22Rv1 (cell line): ENCODE measurements at regions not wholly inside any gene's neighbourhood (a gene's known extent, or its start where the extent isn't known, plus 50 kb on each side); places are given as distances from the start of the nearest gene placed in this dataset.

ENCODE experiments used
- H3K27ac ChIP-seq: fragments of 450-650 bp; 2 replicates; pipeline ENCODE4 v1.5.1; 2017
- ZFX ChIP-seq: fragments of 450-650 bp; IDR thresholded peaks from 2 replicates; pipeline ENCODE4 v1.6.1; 2017; ENCODE audit warnings: antibody characterized with exemption, borderline replicate concordance
- TF ChIP-seq, protein P1 (sequence below): fragments of 450-650 bp; IDR thresholded peaks from 2 replicates; pipeline ENCODE4 v1.5.1; 2017; ENCODE audit warnings: mild to moderate bottlenecking

DNA sequence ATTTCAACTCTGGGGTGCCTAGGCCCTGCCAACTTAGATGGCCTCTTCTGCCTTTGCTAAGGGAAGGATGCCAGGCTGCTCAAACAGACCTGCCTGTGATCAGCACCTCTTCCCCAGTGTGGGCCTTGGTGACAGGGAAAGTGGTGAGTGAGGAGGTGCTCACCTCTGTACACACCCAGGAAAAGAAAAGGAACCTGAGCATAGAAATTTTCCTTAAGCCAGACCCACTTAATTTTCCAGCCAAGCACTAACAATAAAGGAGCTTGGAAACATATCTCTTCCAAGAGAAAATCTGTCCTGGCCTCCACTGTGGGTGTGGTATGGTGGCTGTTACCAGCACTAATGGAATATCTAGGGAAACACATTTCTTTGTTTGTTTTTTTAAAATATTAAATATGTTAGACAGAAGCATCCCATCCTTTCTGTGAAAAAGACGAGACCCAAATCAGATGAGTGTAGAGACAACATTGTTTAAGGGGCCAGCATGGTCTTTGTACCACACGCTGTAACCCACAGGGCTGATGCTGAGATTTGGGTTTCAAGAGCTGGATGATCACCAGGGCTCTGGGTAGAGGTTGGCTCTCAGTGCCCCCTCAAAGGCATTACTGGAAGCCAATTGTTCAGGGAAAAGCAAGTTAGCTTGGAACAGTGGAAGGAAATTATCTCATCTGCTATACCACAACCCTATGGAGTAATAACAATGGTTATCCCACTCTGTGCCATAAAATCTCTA, 472.2 kb downstream of the INSC start:
- H3K27ac ChIP-seq = no peak overlapping the region
- TF ChIP-seq ZFX = no peak
- TF ChIP-seq, protein P1, sequence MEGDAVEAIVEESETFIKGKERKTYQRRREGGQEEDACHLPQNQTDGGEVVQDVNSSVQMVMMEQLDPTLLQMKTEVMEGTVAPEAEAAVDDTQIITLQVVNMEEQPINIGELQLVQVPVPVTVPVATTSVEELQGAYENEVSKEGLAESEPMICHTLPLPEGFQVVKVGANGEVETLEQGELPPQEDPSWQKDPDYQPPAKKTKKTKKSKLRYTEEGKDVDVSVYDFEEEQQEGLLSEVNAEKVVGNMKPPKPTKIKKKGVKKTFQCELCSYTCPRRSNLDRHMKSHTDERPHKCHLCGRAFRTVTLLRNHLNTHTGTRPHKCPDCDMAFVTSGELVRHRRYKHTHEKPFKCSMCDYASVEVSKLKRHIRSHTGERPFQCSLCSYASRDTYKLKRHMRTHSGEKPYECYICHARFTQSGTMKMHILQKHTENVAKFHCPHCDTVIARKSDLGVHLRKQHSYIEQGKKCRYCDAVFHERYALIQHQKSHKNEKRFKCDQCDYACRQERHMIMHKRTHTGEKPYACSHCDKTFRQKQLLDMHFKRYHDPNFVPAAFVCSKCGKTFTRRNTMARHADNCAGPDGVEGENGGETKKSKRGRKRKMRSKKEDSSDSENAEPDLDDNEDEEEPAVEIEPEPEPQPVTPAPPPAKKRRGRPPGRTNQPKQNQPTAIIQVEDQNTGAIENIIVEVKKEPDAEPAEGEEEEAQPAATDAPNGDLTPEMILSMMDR = no peak

DNA sequence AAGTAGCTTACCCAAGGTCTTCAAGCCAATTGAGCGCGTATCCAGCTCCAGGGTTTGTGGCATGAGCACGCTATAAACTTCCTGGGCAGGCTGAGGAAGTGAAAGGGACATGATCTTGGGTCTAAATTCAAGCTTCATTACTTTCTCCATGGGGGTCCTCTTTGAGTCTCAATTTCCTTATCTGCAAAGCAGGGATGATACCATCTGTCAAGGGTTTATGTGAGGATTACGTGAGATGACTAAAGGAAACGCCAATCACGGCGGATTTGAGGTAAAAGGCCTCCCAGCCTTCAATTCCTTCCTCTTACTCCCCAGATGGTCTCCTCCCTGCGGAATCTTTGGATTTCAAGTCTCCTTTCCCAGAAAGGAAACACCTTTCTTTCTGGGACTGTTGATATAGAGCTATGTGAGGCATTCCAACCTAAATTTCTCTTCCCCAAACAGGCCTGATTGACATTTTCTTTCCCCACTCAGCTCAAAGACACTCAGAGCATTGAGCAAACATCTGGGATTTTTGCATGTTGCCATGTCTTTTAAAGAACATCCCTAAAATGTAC, 474.4 kb downstream of the INSC start:
- no peak overlapping the region for H3K27ac ChIP-seq
- TF ChIP-seq ZFX = no peak
- TF ChIP-seq, protein P1 = no peak

DNA sequence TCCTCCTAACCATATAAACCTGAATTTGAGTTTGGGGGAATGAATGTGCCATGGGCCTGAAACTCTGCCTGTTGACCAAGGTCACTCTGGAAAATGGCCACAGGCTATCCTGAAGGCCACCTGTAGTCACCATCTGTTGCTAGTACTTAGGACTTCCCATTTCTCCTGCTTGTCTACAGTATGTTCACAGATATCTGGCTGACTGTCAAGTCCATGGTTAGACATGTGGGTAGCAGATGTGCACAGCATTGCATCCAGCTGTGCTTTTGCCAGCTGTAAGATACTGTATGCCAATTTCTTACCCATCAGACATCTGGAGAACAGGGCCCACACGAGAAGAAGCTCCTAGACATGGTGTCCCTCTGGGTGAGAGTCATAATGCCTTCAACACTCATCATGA, 475.4 kb downstream of the INSC start:
- TF ChIP-seq ZFX = no peak
- TF ChIP-seq, protein P1 = no peak
- H3K27ac ChIP-seq = no peak overlapping the region

DNA sequence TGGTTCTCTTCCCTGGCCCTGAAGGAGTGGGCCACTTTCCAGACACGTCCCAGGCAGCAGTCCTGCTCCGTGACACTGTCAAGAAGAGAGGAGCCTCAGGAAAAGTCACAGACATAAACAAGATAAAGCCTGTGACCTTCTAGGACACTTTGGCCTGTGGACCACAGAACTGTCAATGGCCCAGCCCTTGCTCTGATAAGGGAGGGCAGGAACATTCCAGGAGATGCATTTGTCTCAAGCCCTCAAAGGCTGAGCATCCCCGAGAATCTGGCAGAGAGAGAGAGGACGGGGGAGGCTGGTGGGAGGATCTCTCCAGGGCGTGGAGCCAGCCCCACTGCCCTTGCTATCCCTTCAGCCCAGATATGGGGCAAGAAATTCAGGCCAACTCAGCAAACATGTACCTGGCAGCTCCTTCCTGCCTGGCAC, 476.4 kb downstream of the INSC start:
- no peak overlapping the region for H3K27ac ChIP-seq
- TF ChIP-seq, protein P1 = no peak
- no peak for TF ChIP-seq ZFX

DNA sequence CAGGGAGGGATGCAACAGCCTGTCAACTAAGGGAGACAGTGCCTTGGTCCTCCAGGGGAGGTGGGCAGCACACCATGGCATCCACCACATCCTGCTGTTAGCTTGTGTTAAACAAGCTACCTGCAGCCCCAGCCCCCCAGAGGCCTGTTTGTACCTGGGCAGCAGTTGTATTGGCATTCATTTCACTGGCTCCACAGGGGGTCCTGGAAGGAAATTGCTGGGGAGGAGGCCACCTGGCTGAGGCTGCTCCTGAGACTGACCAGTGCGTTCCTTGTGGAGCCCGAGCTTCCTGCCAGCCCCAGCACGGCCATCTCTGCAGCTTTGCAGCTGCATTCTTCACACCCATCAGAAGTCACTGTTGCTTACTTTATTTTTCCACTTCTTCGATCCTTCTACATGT, 479.9 kb downstream of the INSC start:
- TF ChIP-seq, protein P1 = no peak
- TF ChIP-seq ZFX = no peak
- H3K27ac ChIP-seq = no peak overlapping the region

DNA sequence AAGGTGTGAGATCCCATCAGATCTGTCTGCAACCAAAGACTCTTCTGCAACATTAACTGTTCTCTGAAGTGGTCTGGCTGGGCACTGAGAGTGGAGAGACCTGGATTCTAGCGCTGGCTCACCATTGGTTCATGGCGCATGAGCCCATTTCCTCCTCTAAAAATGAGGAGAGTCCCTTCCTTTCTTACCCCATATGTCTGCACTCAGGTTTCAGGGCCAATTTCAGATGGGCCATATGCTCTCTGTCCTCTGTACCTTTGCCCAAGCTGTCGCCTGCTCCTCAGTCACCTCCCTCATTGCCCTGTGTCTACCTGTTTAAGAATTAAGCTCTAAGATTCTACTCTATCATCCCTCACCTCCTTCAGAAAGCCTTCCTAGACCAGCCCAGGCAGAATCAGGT, 484.7 kb downstream of the INSC start:
- H3K27ac ChIP-seq = no peak overlapping the region
- TF ChIP-seq ZFX = no peak
- TF ChIP-seq, protein P1 = no peak

DNA sequence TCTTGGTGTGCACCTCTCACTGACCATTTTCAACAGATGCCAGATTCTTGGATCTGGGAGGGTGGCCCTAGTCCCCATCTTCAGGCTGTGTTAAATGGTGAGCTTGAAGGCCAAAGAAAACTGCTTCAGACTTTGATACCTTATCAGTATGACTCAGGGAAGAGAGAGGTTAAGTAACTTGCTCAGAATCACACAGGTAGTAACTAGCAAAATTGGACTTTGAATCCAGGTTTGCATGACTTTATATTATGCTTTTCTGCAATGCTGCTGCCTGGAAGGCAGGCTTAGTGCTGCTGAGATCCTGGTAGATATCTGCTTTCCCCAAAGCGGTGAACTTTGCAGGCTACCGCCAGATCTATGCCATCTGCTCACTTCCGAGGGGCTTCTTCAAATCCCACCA, 487.3 kb downstream of the INSC start:
- no peak for TF ChIP-seq ZFX
- TF ChIP-seq, protein P1 = no peak

More for the DNA sequence above, 487.3 kb downstream of the INSC start:
- no peak overlapping the region for H3K27ac ChIP-seq
